SU-DHL-6 (cell line): ENCODE measurements at regions not wholly inside any gene's neighbourhood (a gene's known extent, or its start where the extent isn't known, plus 50 kb on each side); places are given as distances from the start of the nearest gene placed in this dataset.

Experiments
- EZH2phosphoT487 ChIP-seq: fragments of 200-600 bp; sonication (generic), shearing (Covaris generic); conservative IDR thresholded peaks from 2 replicates; pipeline ENCODE4 v1.6.1; 2018; ENCODE audit warnings: mild to moderate bottlenecking, antibody characterized with exemption, low read length, moderate library complexity, mixed read lengths
- TF ChIP-seq, protein P1 (sequence below): fragments of 200-600 bp; sonication (generic); IDR thresholded peaks from one replicate; pipeline ENCODE4 v1.5.1; 2017; ENCODE audit warnings: antibody characterized with exemption, mild to moderate bottlenecking, low read length, moderate library complexity; ENCODE audit not compliant: insufficient read depth, poor library complexity, severe bottlenecking

DNA sequence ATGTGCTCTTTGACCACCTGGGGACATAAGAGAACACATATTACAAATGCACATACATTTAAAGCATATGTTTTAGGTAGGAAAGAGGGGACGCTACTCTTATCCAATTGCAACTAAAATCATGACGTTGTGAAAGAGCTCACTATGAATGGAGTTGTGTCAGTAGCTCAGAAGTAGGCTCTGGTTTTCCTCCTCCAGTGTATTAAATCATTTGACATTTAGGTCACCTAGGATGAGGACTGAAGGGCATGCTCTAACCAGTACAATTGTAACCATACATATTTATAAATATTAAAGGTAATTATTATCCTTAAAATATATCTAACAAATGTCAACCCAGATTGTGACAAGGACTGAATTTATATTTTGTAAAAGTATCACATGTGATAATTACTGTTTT, 389.0 kb downstream of the KLF12 start:
- TF ChIP-seq, protein P1, sequence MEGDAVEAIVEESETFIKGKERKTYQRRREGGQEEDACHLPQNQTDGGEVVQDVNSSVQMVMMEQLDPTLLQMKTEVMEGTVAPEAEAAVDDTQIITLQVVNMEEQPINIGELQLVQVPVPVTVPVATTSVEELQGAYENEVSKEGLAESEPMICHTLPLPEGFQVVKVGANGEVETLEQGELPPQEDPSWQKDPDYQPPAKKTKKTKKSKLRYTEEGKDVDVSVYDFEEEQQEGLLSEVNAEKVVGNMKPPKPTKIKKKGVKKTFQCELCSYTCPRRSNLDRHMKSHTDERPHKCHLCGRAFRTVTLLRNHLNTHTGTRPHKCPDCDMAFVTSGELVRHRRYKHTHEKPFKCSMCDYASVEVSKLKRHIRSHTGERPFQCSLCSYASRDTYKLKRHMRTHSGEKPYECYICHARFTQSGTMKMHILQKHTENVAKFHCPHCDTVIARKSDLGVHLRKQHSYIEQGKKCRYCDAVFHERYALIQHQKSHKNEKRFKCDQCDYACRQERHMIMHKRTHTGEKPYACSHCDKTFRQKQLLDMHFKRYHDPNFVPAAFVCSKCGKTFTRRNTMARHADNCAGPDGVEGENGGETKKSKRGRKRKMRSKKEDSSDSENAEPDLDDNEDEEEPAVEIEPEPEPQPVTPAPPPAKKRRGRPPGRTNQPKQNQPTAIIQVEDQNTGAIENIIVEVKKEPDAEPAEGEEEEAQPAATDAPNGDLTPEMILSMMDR: no peak
- TF ChIP-seq EZH2phosphoT487: no peak
